ENCODE measurements at regions not wholly inside any gene's neighbourhood (a gene's known extent, or its start where the extent isn't known, plus 50 kb on each side); places are given as distances from the start of the nearest gene placed in this dataset.

DNA sequence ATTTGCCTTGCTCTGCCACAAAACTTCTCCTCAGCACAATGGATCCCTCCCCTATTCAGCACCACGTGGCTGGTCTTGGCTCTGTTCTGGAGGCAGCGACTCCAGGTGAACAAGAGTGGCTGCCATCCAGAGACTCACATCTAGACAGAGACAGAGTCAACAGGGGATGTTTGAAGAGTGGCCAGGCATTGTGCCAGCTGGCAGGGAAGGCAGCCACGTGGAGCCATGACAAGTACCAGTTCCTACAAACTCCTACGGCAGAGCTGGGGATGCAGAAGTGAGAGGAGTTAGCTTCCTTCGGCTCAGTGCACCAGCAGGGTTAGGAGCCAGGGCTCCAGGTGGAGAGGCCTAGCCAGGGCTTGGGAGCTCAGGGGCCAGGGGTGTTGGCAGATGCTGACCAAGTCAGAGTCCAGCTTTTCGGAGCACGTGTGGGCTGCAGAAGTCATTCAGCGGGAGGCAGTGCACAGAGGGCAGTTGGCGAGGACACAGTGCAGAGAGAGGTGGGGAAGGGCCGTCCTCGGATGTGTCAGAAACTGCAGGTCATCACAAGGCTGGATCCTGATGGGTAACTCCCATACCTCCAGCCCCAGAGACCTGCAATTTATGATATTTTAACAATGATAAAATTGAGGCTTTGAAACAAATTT is 171.7 kb upstream of the PDE10A start:
- Histone ChIP-seq H3K27me3 (ENCODE audit: control insufficient read depth, insufficient read depth, low read length) (no peaks in the 10 kb centered on the region), H3K4me3 (ENCODE audit: insufficient read depth, low read depth, low read length) (no peak overlapping the region), H2BK120ac (ENCODE audit: low read depth, low read length) (no peak overlapping the region), H2AK9ac (replicated peaks; ENCODE audit: low read depth, low read length, poor library complexity) (no peak overlapping the region), H3K56ac (ENCODE audit: extremely low read depth, insufficient read depth, low read length) (no peak overlapping the region), H4K5ac (ENCODE audit: low read depth, low read length) (no peak overlapping the region), H2BK20ac (ENCODE audit: low read depth, low read length) (no peak overlapping the region), H3K9ac (ENCODE audit: low read depth, low read length) (no peak overlapping the region), H4K91ac (ENCODE audit: insufficient read depth, low read depth, low read length) (no peak overlapping the region), H3K18ac (ENCODE audit: low read depth, low read length) (no peak overlapping the region), H2BK5ac (ENCODE audit: low read depth, low read length, poor library complexity, severe bottlenecking) (no peak overlapping the region), H3K4me1 (ENCODE audit: control insufficient read depth, insufficient read depth, low read length) (no peaks in the 10 kb centered on the region; the same call in 1 of the 2 replicates), H3K23ac (ENCODE audit: low read depth, low read length) (no peak overlapping the region), H3K4ac (ENCODE audit: low read depth, low read length) (no peak overlapping the region), H4K8ac (ENCODE audit: low read depth in 2 of 2, low read length in 2 of 2) (no peak overlapping the region), H3K4me2 (ENCODE audit: low read depth, low read length) (no peak overlapping the region), H2AFZ (replicated peaks; ENCODE audit: low read length, poor library complexity) (peak overlapping the region; percentile 49), H3K9me3 (ENCODE audit: control insufficient read depth, insufficient read depth, low read length) (no peaks in the 10 kb centered on the region), H3K27ac (ENCODE audit: insufficient read depth, low read length) (no peak overlapping the region), H3K14ac (replicated peaks; ENCODE audit: low read depth, low read length) (no peak overlapping the region), H2BK15ac (ENCODE audit: low read depth, low read length) (no peak overlapping the region), H2AK5ac (ENCODE audit: low read depth, low read length) (no peak overlapping the region), H3K79me1 (ENCODE audit: low read depth in 1 of 2, low read length in 2 of 2) (no peaks in the 10 kb centered on the region), H3K9me1 (ENCODE audit: insufficient read depth, low read length) (no peaks in the 10 kb centered on the region), H3K36me3 (ENCODE audit: control insufficient read depth, insufficient read depth, low read length) (peaks cover 2% of the 10 kb centered on the region), H4K20me1 (ENCODE audit: insufficient read depth, low read length) (no peaks in the 10 kb centered on the region; the same call in 1 of the 2 replicates)
- dilution Hi-C loops (cut with HindIII; ENCODE audit: low sequenced_read_pairs, unreplicated experiment): no loop called here
- 25% methylated on average over 2 of the region's 11 CpGs; no CpG with 5 or more reads in 1 of the 2 experiments for WGBS, 2 experiments (ENCODE audit: extremely low coverage in 2 of 2, insufficient read length in 1 of 2)
- in situ Hi-C loops (cut with MboI; ENCODE audit: low sequenced_read_pairs): no loop called here
- ChIA-PET POLR2A (ENCODE audit: unreplicated experiment) (no interaction called here), CTCF (no interaction called here)
- no TSS peak for BruUV-seq (replicated peaks)
- ATAC-seq (ENCODE audit: low read depth): peak; percentile 46
- intact Hi-C loops (cut with micrococcal nuclease): no loop called here
- TF ChIP-seq NFE2L2 (IDR thresholded peaks at IDR 0.05; ENCODE audit: low read depth, low read length): no peak
- no peak for TF ChIP-seq FOS (IDR thresholded peaks at IDR 0.05; ENCODE audit: low read depth, low read length)
- TF ChIP-seq MAZ (IDR thresholded peaks at IDR 0.05; ENCODE audit: borderline replicate concordance, low read depth, low read length): no peak
- no peak for TF ChIP-seq BHLHE40 (IDR thresholded peaks at IDR 0.05; ENCODE audit: low read depth, low read length)
- TF ChIP-seq RFX5 (IDR thresholded peaks at IDR 0.05; ENCODE audit: low read depth, low read length): no peak
- peak; percentile 17 for DNase-seq
